IMR-90 (cell line): ENCODE measurements at regions not wholly inside any gene's neighbourhood (a gene's known extent, or its start where the extent isn't known, plus 50 kb on each side); places are given as distances from the start of the nearest gene placed in this dataset.

Source experiments
- ATAC-seq: fragments of 200-7000 bp; cut with Tn5 transposase; 2 replicates; pipeline ENCODE4 v1.9.1; 2020; ENCODE audit warnings: low read depth, mild to moderate bottlenecking, moderate library complexity
- BruUV-seq: library from RNA; stranded (reverse); fragments of 400-500 nt; replicated peaks from 2 replicates; lab custom pipeline; 2021; lab: Mats Ljungman, UMichigan
- CTCF ChIA-PET: fragments of 300-600 bp; formaldehyde crosslinking; extraction: SDS; loops from one replicate; lab custom pipeline; 2021; ENCODE audit warnings: antibody characterized with exemption; lab: Yijun Ruan, JAX
- POLR2A ChIA-PET: fragments of 300-600 bp; sonication (Branson Sonifier 250); formaldehyde crosslinking; loops from one replicate; lab custom pipeline; 2022; ENCODE audit warnings: antibody characterized with exemption; ENCODE audit not compliant: unreplicated experiment; lab: Charles Lee
- DNase-seq: peaks from one replicate; pipeline ENCODE4 v3.0.0; 2013
- H2AFZ ChIP-seq: replicated peaks from 2 replicates; pipeline ENCODE3; 2013; ENCODE audit warnings: low read length, mild to moderate bottlenecking; ENCODE audit not compliant: poor library complexity
- H2AK5ac ChIP-seq: 2 replicates; pipeline ENCODE4 v1.6.1; 2013; ENCODE audit warnings: low read depth, low read length, inconsistent platforms
- H2AK9ac ChIP-seq: replicated peaks from 2 replicates; pipeline ENCODE3; 2013; ENCODE audit warnings: mild to moderate bottlenecking, low read depth, low read length, moderate library complexity; ENCODE audit not compliant: poor library complexity
- H2BK120ac ChIP-seq: 2 replicates; pipeline ENCODE4 v1.6.1; 2013; ENCODE audit warnings: low read depth, low read length, inconsistent platforms
- H2BK15ac ChIP-seq: 3 replicates; pipeline ENCODE4 v1.6.1; 2013; ENCODE audit warnings: low read depth, low read length, inconsistent platforms
- H2BK20ac ChIP-seq: 2 replicates; pipeline ENCODE4 v1.6.1; 2013; ENCODE audit warnings: low read depth, mild to moderate bottlenecking, inconsistent platforms, low read length, moderate library complexity
- H2BK5ac ChIP-seq: 2 replicates; pipeline ENCODE4 v1.6.1; 2013; ENCODE audit warnings: mild to moderate bottlenecking, low read depth, low read length, inconsistent platforms; ENCODE audit not compliant: poor library complexity, severe bottlenecking
- H3K14ac ChIP-seq: replicated peaks from 2 replicates; pipeline ENCODE4 v1.6.1; 2013; ENCODE audit warnings: low read depth, low read length, inconsistent platforms
- H3K18ac ChIP-seq: 2 replicates; pipeline ENCODE4 v1.6.1; 2013; ENCODE audit warnings: low read depth, low read length, control low read depth
- H3K23ac ChIP-seq: 2 replicates; pipeline ENCODE4 v1.6.1; 2013; ENCODE audit warnings: low read depth, low read length, inconsistent platforms
- H3K27ac ChIP-seq: 2 replicates; pipeline ENCODE4 v1.5.1; 2013; ENCODE audit warnings: mild to moderate bottlenecking, control low read depth, low read length; ENCODE audit not compliant: insufficient read depth
- H3K27me3 ChIP-seq: 2 replicates; pipeline ENCODE4 v1.6.1; 2013; ENCODE audit warnings: low read length; ENCODE audit not compliant: control insufficient read depth, insufficient read depth
- H3K36me3 ChIP-seq: 2 replicates; pipeline ENCODE4 v1.6.1; 2013; ENCODE audit warnings: low read length, mixed read lengths; ENCODE audit not compliant: control insufficient read depth, insufficient read depth
- H3K4ac ChIP-seq: 2 replicates; pipeline ENCODE4 v1.6.1; 2013; ENCODE audit warnings: low read depth, low read length, inconsistent platforms
- H3K4me1 ChIP-seq: 2 replicates; pipeline ENCODE4 v1.6.1; 2013; ENCODE audit warnings: low read length, mixed read lengths; ENCODE audit not compliant: control insufficient read depth, insufficient read depth
- H3K4me2 ChIP-seq: 2 replicates; pipeline ENCODE4 v1.6.1; 2013; ENCODE audit warnings: low read depth, mild to moderate bottlenecking, control low read depth, low read length, moderate library complexity
- H3K4me3 ChIP-seq: 2 replicates; pipeline ENCODE4 v1.5.1; 2013; ENCODE audit warnings: low read depth, mild to moderate bottlenecking, control low read depth, low read length, moderate library complexity; ENCODE audit not compliant: insufficient read depth
- H3K56ac ChIP-seq: 2 replicates; pipeline ENCODE4 v1.6.1; 2013; ENCODE audit warnings: low read length, inconsistent platforms; ENCODE audit not compliant: insufficient read depth; ENCODE audit errors: extremely low read depth
- H3K79me1 ChIP-seq, 2 experiments: 2 replicates each; pipeline ENCODE4 v1.6.1; 2013; ENCODE audit warnings: low read length in 2 of 2, inconsistent platforms in 1 of 2, low read depth in 1 of 2
- H3K9ac ChIP-seq: 2 replicates; pipeline ENCODE4 v1.6.1; 2013; ENCODE audit warnings: low read depth, low read length, control low read depth
- H3K9me1 ChIP-seq: 2 replicates; pipeline ENCODE4 v1.6.1; 2013; ENCODE audit warnings: low read length, inconsistent platforms; ENCODE audit not compliant: insufficient read depth
- H3K9me3 ChIP-seq: 2 replicates; pipeline ENCODE4 v1.6.1; 2013; ENCODE audit warnings: low read length; ENCODE audit not compliant: control insufficient read depth, insufficient read depth
- H4K20me1 ChIP-seq: 2 replicates; pipeline ENCODE4 v1.6.1; 2013; ENCODE audit warnings: low read length, inconsistent platforms; ENCODE audit not compliant: insufficient read depth
- H4K5ac ChIP-seq: 2 replicates; pipeline ENCODE4 v1.6.1; 2013; ENCODE audit warnings: mild to moderate bottlenecking, low read depth, low read length, control low read depth
- H4K8ac ChIP-seq, 2 experiments: 2 replicates each; pipeline ENCODE4 v1.6.1; 2013; ENCODE audit warnings: low read depth in 2 of 2, low read length in 2 of 2, control low read depth in 1 of 2, inconsistent platforms in 1 of 2
- H4K91ac ChIP-seq: 2 replicates; pipeline ENCODE4 v1.6.1; 2013; ENCODE audit warnings: low read depth, low read length, inconsistent platforms; ENCODE audit not compliant: insufficient read depth
- BHLHE40 ChIP-seq: fragments of 150-350 bp; IDR thresholded peaks from 2 replicates; pipeline ENCODE4 v1.6.1; 2016; ENCODE audit warnings: mild to moderate bottlenecking, low read depth, low read length
- FOS ChIP-seq: fragments of 150-350 bp; IDR thresholded peaks from 2 replicates; pipeline ENCODE4 v1.6.1; 2016; ENCODE audit warnings: low read depth, low read length
- MAFK ChIP-seq: IDR thresholded peaks from 2 replicates; pipeline ENCODE4 v1.6.1; 2012; ENCODE audit warnings: low read depth, low read length, improper control_type of control experiment
- POLR2A ChIP-seq: IDR thresholded peaks from 2 replicates; pipeline ENCODE4 v1.6.1; 2012; ENCODE audit warnings: mild to moderate bottlenecking, low read depth, low read length
- RCOR1 ChIP-seq: IDR thresholded peaks from 2 replicates; pipeline ENCODE4 v1.6.1; 2012; ENCODE audit warnings: mild to moderate bottlenecking, low read length, improper control_type of control experiment; ENCODE audit not compliant: insufficient replicate concordance
- SMC3 ChIP-seq: fragments of 150-350 bp; IDR thresholded peaks from 2 replicates; pipeline ENCODE4 v1.6.1; 2016; ENCODE audit warnings: low read depth, mild to moderate bottlenecking, antibody characterized with exemption, low read length, moderate library complexity
- USF2 ChIP-seq: fragments of 150-350 bp; IDR thresholded peaks from 2 replicates; pipeline ENCODE4 v1.6.1; 2017; ENCODE audit warnings: mild to moderate bottlenecking, antibody characterized with exemption, low read length, low read depth
- WGBS, 2 experiments: methylation state at CpG; one replicate each; pipeline versions ENCODE4 v1.1.5 to v1.1.7; 2013; ENCODE audit warnings: missing lambda C conversion rate in 2 of 2; ENCODE audit not compliant: insufficient read length in 1 of 2; ENCODE audit errors: extremely low coverage in 2 of 2; 5-methylcytosine and 5-hydroxymethylcytosine counted together
- dilution Hi-C: fragments of 300-500 bp; cut with HindIII; formaldehyde crosslinking; loops from one replicate; pipeline ENCODE4 v1.14.3; 2018; ENCODE audit warnings: low sequenced_read_pairs; ENCODE audit not compliant: unreplicated experiment
- in situ Hi-C: fragments of 300-500 bp; cut with MboI; formaldehyde crosslinking; loops from 3 replicates; pipeline ENCODE4 v1.14.3; 2019; ENCODE audit warnings: low sequenced_read_pairs, inconsistent platforms, mixed read lengths
- intact Hi-C: fragments of 100-400 bp; cut with micrococcal nuclease; formaldehyde crosslinking; loops from 2 replicates; pipeline ENCODE4 v1.10.0; 2022

GRCh38 chr21:28761674-28762356 is 230.9 kb downstream of the LTN1 start:
- H3K4me3 ChIP-seq = no peak overlapping the region
- in situ Hi-C loops (no loop called here), dilution Hi-C loops (no loop called here), intact Hi-C loops (no loop called here)
- peak overlapping the region; percentile 14; the same call in 1 of the 2 replicates for H3K56ac ChIP-seq
- peak overlapping the region; percentile 44 for H4K91ac ChIP-seq
- no TSS peak for BruUV-seq
- H3K27ac ChIP-seq = peak overlapping the region; percentile 49; the same call in 1 of the 2 replicates
- no peaks in the 10 kb centered on the region for H4K20me1 ChIP-seq
- H3K4me2 ChIP-seq = peak overlapping the region; percentile 55; the same call in 1 of the 2 replicates
- no peak overlapping the region for H2AK5ac ChIP-seq
- peak; percentile 52 for DNase-seq
- peaks cover 10% of the 10 kb centered on the region for H3K4me1 ChIP-seq
- peaks cover 2% of the 10 kb centered on the region; the same call in 1 of the 2 replicates for H3K9me1 ChIP-seq
- H3K23ac ChIP-seq = no peak overlapping the region
- ATAC-seq = peak; percentile 48
- POLR2A ChIA-PET = no interaction called here
- H2BK15ac ChIP-seq = no peak overlapping the region; the same call in 2 of the 3 replicates
- no peak overlapping the region for H2AFZ ChIP-seq
- H2AK9ac ChIP-seq = no peak overlapping the region
- H4K5ac ChIP-seq = peak overlapping the region; percentile 57; the same call in 1 of the 2 replicates
- no peak overlapping the region for H3K4ac ChIP-seq
- H3K36me3 ChIP-seq = no peaks in the 10 kb centered on the region
- H4K8ac ChIP-seq = peak overlapping the region; percentile 22 to 27; a peak in 2 of 4 replicates
- 100% methylated on average over 1 of the region's 3 CpGs; no CpG with 5 or more reads in 1 of the 2 experiments for WGBS, 2 experiments
- 0 out of 2 replicates have a peak overlapping the region, but pooled peaks have one; percentile 1 for H2BK120ac ChIP-seq
- peak overlapping the region; percentile 20 for H2BK20ac ChIP-seq
- no peaks in the 10 kb centered on the region for H3K27me3 ChIP-seq
- H3K79me1 ChIP-seq = no peaks in the 10 kb centered on the region; a peak in 1 of 4 replicates
- peak overlapping the region; percentile 22 for H2BK5ac ChIP-seq
- H3K14ac ChIP-seq = no peak overlapping the region; the same call in 1 of the 2 replicates
- no peak overlapping the region for H3K9ac ChIP-seq
- CTCF ChIA-PET = no interaction called here
- TF ChIP-seq FOS (no peak), BHLHE40 (no peak), SMC3 (no peak), USF2 (no peak), POLR2A (no peak), MAFK (no peak), RCOR1 (no peak)
- no peaks in the 10 kb centered on the region for H3K9me3 ChIP-seq
- peak overlapping the region; percentile 86; the same call in 1 of the 2 replicates for H3K18ac ChIP-seq
